ENCODE measurements at regions not wholly inside any gene's neighbourhood (a gene's known extent, or its start where the extent isn't known, plus 50 kb on each side); places are given as distances from the start of the nearest gene placed in this dataset.

DNA sequence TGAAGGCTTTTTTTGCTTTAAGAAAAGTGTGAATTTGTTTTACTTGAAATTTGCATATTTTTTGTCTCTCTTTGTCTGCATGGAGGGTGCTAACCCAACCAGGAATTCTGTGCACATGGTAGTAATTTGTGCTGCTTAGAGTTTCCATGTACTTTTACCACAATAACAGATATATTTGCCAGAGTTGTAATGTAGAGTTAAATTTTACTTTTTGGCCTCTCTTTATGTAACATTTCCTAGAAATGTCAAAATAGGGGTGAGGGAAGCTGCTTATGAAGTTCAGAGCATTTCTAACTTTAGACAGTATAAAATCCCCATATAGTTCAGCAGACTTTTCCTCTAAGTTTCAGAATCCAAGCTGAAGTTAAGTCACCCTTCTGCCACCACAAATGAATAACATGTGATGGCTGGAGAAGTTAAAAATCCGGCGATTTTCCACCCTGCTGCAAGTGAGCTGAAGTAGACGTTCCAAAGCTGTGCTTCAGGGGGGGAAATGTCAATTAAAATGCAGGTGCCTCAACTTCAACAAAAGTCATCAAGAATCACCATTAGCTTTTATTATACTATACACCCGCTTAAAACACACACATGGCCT, 385.7 kb upstream of the NR2F2 start:
- DNase-seq (ENCODE audit: low read depth in 3 of 3), result no peak

DNA sequence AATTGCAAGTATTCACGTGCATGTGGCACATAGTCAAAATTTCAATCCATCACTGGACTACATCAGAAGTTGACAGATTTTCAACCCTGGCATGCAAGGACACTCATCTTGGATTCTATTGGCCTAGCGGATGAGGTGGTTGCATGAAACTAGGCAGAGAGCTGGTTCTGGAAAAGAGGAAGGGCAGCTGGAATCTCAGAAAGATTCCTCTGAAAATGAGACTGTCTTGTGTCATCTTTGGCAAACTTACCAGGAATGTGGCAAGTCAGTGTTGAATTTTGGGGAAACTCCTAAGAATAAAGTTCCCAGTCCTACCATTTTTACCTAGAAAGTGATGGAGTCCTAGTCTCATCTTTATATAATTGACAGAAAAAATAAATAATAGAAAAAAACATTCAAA, 384.3 kb upstream of the NR2F2 start:
- no peak for DNase-seq (ENCODE audit: low read depth in 3 of 3)

DNA sequence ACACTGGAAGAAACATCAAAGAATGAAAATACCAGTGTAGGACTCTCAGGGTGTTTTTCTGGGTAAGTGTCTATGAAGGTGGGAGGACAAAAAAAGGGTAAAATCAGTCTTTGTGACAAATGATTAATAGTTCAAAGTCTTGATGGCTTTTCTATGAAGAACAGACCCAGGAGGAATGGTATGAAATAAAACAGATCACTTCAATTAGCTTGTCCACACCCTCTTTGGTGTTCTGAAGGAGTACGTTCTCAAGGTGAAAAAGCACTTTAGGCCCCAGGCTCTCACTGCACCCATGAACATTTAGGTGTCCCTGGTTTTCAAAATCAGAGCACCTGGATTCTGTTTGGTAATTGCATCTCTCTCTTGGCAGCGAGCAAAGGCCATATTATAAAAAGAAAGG, 383.6 kb upstream of the NR2F2 start:
- DNase-seq (ENCODE audit: low read depth in 3 of 3), result no peak

DNA sequence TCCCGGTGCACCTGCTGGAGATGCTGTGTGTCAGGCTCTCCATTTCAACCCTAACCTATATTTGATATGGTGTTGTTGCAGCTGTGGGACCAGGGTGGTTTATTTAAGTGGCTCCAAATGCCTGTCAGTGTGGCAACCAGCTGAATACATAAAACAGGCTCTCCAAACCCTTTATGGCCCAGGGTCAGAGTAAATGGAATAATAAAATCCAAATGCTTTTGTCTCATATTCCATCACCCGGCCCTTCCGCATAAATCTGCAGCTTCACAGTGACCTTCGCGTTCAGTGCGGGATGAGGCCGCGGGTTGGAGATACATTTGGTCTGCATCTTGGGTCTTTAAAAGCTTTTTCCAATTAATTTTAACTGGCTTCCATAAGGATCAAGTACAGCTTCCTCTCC, 382.1 kb upstream of the NR2F2 start:
- DNase-seq (ENCODE audit: low read depth in 3 of 3), result no peak

DNA sequence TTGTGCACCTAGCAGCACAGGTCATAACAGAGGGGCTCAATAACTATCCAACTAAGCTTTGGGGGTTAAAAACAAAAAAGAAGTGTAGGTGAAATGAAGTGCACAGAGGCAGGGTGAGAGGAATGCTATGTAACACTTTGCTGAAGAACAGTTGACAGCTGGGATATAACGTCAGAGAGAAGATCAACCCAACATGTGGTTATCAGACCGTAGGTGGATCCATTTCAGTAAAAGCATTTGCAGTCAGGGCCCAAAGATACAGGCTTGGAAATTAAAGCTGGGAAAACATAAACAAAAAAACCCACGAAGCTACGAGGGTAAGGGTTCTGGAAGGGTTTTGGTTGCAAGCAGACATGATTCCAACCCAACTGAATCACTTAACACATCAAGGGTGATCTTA, 377.5 kb upstream of the NR2F2 start:
- DNase-seq (ENCODE audit: low read depth in 3 of 3), result no peak

DNA sequence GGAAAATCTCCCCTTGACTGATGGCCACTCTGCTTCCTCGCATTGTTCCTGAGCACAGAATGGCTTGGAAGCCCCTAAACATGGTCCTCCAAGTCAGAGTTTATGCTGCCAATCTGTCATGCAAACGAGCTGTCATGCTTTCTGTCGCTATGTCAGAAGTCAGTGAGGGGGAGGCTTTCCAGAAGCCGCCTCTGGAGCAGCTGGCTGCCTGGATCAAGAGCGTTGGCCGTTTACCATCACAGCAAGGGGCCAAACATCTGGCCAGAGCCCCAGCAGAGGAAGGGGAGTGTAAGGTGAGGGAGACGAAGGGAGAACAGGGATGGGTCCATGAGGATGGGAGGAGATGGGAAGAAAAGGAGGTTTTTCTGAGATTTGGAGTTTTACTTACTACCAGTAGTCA, 372.6 kb upstream of the NR2F2 start:
- DNase-seq (ENCODE audit: low read depth in 3 of 3), result no peak

DNA sequence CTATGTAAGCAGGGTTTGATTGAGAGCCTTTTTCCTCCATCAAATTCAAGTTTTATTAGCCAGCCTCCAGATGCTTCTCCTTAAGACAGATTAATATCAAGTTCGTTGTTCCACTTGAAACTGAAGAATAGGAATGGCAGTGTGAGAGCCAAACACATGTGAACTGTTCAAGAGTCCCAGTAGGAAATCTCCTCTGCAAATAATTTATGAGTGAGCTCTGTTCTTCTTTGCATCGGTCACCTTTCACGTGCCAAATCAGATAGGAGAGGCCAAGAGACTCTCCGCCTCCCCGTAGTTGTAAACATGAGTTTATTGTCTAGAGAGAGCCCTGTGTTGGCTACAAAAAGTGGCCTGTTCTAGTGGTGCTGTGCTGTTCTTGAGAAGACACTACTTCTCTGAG, 372.1 kb upstream of the NR2F2 start:
- no peak for DNase-seq (ENCODE audit: low read depth in 3 of 3)

DNA sequence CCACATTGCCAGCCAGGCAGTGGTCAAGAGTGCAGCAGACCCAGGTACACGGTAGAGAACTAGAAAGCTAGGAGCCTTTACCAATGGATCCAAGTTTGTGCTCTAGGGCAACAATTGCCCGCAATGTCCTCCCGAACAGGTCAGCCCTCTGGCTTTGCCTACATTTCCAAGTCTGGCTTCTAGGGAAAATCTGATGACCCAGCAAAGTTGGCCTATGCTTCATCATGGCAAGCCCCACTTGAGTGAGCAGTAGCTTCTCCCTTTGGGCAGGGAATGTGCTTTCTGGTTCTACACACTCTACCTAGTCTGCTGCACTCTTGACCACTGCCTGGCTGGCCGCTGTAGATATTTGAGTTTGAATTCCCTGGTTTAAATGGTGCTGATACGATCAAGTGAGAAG, 361.6 kb upstream of the NR2F2 start:
- no peak for DNase-seq (ENCODE audit: low read depth in 3 of 3)

DNA sequence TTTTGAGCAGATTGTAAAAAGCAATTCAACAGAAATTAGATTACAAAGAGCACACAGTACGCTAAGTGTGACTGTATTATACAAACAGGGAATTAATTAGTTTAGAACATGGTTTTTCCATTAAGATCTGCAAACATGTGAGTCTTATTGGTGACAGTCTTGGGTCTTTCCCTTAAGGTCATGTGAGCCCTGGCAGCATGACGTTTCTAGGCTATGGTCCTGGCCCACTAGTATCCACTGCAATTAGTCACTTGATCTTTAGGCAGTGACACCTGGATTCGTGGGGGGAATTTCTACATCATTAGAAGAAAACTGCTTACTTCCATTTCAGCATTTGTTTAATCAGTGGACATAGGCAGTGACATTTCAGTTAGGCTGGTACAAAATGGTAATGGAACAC, 360.2 kb upstream of the NR2F2 start:
- DNase-seq (ENCODE audit: low read depth in 3 of 3), result no peak

DNA sequence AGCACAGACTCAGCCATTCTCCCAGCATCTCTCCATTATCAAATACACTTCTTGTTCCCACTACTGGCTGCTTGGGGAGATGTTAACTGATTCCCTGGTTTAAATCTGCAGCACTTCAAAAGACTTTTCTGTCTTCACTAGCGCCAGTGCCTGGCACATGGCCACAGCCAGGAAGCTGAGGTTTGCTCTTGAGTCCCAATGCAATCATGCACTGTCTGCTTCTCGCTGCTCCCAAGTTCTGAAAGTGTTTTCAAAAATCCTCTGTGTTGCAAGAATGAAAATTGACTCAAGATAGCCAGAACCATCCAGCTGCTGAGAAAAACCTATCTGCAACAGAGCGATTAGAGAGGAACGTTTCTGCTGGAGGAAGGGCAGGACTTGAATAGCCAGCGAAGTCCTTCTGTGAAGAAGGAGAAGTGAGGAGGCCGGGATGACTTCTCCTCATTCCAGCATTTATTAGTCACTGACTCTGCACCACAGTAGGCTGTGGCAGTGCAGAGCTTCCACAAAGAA, 358.4 kb upstream of the NR2F2 start:
- DNase-seq (ENCODE audit: low read depth in 3 of 3), result no peak

DNA sequence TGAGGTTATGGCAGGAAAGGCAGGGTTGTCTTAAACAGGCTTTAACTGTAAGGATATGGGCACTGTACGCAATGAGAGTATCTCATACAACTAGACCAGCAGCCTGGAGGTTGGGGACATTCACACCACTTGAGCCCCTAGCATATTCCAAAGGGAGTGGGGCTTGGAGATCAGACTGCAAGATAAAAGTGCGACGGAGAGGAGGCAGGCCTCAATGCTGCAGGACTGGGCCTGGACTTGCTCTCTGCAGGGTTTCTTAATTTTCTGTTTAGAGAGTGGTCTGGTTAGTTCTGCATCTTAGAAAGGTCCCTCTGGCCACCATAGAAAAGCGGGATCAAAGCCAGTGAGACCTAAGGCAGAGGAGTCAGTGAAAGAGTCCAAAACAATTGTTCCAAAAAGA, 357.7 kb upstream of the NR2F2 start:
- no peak for DNase-seq (ENCODE audit: low read depth in 3 of 3)

DNA sequence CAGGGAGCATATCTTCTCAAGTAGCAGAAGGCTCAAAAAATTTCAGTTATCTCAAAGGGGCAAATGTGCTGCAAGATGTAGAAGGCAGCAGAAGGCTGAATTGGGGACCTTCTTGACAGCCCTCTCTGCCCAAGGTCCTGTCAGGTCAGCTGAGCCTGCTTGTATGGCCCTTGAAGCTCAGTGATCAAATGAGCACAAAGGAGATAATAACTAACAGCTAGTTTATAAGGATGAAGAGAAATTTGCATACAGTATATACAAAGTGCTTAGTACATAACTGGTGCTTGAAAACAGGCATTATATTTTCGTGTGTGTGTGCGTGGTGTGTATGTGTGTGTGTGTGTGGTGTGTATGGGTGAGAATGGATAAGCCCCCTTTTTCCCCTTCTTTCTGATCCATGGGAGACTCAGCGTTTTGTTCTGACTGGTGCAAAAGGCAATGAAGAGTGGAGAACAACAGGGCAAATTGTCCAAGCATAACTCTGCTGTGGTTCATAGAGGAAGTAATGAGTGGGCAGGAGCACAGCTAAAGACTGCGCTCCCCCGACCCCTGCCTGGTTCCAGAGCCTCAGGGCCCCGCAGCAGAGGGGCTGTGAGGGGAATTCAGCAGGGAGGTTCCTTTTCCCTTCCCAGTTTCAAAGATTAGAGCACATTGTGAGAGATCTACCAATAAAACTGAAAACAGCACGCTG, 356.8 kb upstream of the NR2F2 start:
- no peak for DNase-seq (ENCODE audit: low read depth in 3 of 3)

DNA sequence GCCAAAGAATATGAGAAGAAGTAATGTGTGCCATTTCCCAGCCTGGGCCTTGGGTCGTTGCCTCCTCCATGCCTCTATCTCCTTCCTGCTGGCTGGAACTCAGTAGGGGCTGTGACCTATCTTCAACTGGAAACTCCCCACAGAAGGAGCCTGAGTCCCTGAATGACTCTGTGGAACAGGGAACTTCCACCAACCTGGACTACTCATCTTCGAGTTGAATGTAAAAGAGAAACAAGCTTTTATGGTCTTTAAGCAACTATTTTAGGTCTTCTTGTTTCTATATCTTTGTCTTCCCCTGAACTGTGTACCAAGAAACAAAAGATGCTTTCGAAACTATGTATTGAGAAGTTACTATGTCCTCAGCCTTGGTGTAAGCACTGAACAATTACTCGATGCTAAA, 355.3 kb upstream of the NR2F2 start:
- no peak for DNase-seq (ENCODE audit: low read depth in 3 of 3)

DNA sequence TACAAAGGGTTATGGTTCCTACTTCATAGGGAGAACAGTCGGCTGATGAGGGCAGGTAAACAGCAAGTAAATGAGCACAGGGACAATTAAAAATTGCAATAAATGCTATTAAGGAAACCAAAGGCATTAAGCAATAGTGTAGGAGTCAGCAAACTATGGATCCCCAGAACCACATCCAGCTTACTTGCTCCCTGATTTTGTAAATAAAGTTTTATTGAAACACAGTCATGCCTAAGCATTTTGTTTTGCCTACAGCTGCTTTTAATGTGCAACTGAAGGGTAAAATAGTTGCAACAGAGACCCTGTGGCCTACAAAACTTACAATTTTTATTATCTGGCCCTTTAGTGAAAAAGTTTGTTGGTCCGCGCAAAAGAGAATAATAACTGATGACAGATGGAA, 351.2 kb upstream of the NR2F2 start:
- DNase-seq (ENCODE audit: low read depth in 3 of 3), result no peak

DNA sequence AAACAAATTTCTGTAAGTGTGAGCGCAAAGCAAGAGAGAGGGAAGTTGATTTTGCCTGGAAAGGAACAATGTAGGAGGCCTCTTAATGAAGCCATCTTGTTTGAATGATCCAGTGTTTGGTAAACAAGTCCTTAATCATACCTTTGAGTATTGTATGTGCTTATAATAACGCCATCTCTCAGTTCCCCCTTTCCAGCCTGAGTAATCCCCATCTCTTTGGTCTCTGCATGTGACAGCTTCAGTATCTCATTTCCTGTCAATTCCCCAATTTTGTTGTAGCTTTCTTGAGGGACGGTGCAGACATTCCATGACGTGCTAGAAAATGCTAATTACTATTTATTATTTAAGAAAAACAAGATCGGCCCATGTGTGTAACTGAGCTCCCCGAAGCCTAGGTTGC, 349.3 kb upstream of the NR2F2 start:
- DNase-seq (ENCODE audit: low read depth in 3 of 3), result no peak

DNA sequence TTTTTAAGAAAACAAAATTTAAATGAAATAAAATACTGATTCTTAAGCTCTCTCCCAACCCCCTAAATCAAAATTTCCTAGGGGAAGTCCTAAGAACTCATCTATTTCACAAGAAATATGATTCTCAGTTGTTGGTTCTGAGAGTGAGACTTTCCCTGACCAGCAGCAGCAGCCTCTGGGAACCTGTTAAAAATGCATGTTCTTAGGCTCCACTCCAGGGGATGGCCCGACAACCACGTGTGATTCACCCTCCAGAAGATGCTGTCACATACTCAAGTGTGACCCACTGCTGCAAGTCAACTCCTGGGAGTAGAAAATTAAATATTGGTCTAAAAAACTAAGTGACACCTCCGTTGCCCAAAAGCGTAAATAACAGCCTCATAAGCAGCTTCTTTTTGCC, 343.2 kb upstream of the NR2F2 start:
- DNase-seq (ENCODE audit: low read depth in 3 of 3), result no peak

DNA sequence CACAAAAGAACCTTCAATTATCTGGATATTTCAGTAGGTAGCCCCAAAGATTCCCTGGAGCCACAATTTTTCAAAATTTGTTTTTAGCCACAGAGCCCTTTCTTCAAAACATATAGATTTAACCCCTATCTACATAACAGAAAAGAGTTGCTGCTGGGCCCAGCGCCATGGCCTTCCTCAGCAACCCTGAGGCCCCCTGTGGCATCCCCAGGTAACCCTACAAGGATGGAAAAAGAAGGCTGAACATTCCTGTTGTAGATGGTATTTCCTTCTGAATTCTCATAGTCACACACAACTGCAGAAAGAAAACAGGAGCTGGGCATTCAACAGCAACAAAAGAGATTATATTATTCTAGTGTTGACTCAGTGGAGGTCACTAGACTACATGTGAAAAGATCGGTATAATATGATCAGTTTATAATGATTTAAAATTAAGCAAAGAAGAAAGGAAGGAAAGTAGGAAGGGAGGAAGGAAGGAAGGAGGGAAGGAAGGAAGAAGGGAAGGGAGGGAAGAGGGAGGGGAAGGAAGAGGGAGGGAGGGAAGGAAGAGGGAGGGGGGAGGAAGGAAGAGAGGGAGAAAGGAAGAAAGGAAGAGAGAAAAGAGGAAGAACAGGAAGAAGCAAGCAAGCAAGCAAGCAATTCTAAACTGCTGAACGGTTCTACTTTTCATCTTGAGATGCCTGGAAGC, 342.5 kb upstream of the NR2F2 start:
- no peak for DNase-seq (ENCODE audit: low read depth in 3 of 3)

DNA sequence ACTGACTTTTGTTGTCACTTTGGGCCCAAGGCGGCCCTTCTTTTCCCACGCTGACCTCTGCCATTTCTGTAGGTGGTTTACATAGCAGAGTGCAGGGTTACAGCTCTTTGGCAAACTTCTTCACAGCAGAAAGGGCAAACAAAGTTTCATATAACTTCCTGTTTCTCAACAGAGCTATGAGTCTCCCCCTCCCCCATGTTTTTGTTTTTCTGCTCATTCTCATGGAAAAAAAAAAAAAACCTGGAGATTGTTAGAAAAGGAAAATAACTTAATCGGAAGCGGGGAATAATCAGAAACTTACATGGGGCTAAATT, 342.0 kb upstream of the NR2F2 start:
- DNase-seq (ENCODE audit: low read depth in 3 of 3), result no peak

DNA sequence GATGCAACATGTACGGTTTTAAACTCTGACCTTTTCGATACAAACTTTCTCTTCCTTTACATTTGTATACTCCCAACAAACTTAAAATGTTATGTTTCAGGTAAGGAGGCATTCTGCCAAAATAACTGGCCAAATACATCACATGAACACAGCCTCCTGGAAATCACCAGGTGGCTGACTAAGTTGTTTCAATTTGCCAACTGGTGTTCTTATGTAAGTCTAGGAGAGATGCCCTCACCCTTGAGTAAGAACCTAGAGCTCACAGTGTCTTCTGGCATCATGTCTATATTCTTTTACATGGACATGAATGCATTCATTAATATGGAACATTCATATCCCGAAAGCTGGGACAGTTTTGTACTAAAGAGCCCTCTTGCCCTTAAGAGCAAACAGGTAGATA, 341.1 kb upstream of the NR2F2 start:
- no peak for DNase-seq (ENCODE audit: low read depth in 3 of 3)

DNA sequence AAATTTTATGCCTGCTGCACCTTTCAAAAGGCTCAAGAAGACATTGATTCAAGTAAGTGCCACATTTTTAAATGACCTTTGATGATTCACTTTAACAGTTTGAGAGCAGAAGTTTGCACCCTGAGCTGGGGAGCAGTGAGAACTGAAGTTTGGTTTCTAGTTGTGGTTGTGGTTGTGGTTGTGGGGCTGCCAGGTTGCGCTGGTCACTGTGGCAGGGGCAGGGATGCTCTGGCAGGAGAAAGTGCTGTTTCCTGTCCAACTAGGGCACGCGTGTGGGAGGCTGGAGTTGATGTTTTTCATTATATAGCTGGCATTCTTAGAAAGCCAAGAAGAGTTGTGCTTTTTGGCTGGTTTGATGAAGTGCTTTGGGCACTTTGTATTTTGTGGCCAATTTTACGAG, 339.7 kb upstream of the NR2F2 start:
- no peak for DNase-seq (ENCODE audit: low read depth in 3 of 3)

DNA sequence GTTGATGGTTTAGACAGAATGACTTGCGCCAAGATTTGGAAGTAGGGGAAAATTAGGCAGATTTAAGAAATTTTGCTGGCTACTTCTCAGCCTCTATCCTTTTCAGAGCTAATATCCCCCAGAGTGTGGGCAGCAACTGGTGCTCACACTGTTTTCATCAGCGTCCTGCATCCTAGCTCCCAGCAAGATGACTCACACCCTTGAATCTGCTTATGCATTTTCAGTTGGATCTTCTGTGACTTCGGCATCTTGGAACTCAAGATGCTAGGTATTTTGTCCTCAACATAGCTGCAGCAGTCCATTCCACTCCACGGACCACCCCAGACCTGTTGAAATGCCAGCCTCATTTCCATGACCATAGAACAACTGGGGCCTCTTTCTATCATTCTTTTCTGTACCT, 336.1 kb upstream of the NR2F2 start:
- DNase-seq (ENCODE audit: low read depth in 3 of 3), result no peak

DNA sequence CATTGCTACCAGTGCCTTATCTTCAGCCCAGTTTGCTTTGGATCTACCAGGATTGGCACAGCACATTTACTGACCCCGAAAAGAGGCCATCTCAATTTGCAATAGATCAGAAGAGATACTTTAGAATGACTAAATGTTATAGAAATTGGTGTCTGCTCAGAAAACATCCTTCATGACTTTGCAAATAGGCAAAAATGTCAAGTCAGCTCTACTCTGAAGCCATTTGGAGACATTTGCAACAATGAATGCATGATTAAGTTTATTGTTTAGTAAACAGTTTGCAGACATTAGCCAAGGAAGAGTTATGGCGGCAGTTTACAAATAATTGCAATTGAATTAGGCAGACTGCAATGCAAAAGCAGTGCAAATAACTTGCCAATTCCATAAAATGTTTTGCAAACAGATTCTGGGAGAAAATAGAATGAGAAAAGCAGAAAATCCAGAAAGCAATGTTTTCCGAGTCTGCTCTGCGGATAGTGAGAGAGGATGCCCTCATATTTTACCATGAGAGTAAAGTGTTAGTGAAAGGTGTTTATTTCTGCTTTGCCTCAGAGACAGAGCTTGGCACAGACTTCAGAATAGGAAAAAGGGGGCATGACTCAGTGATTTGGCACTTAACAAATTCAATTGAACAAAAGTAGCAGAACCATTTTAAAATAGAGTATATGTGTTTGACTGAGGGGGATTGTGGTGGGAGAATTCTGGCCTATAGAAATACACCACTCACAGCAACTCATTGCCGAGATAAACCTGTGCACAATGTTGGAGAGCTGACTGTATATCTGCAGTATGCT, 334.9 kb upstream of the NR2F2 start:
- no peak for DNase-seq (ENCODE audit: low read depth in 3 of 3)

DNA sequence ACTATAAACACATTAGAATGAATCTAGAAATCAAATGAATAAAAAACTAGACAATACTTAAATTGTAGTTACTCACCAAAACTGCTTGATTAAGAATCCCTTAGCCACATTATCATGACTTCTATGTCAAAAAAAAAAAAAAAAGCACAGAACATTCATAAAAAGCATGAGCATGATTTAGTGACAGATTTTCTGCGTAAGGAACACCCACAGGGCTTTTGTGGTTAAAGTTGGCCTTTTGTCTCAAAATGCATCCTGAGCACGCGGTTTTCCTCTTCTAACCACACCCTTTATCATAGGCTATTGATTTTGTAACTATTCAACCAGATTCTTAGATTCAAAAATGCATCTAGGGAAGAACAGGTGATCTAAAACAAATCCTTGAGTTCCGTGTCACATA, 334.0 kb upstream of the NR2F2 start:
- DNase-seq (ENCODE audit: low read depth in 3 of 3), result peak in 1 of 3 donors; percentile 1

Measured in stimulated activated CD4-positive, alpha-beta T cell treated with anti-CD3 and anti-CD28 coated beads, TNF-alpha, amount 100 ng/mL, for 48 hours (primary cell).